Osteocyte (in vitro differentiated cells): ENCODE measurements at regions not wholly inside any gene's neighbourhood (a gene's known extent, or its start where the extent isn't known, plus 50 kb on each side); places are given as distances from the start of the nearest gene placed in this dataset.

Experiments
- DNase-seq: peaks from one replicate; pipeline ENCODE4 v3.0.0; 2021; ENCODE audit warnings: mixed read lengths; ENCODE audit not compliant: unreplicated experiment; ENCODE audit errors: extremely low spot score
- H3K27ac Mint-ChIP-seq: one replicate; pipeline ENCODE4 v1.8.0; 2021; ENCODE audit warnings: mild to moderate bottlenecking, mixed read lengths; ENCODE audit not compliant: unreplicated experiment
- H3K27me3 Mint-ChIP-seq: one replicate; pipeline ENCODE4 v1.8.0; 2021; ENCODE audit warnings: mixed read lengths; ENCODE audit not compliant: unreplicated experiment
- H3K36me3 Mint-ChIP-seq: one replicate; pipeline ENCODE4 v1.8.0; 2021; ENCODE audit warnings: mixed read lengths; ENCODE audit not compliant: unreplicated experiment
- H3K4me1 Mint-ChIP-seq: one replicate; pipeline ENCODE4 v1.8.0; 2021; ENCODE audit warnings: mixed read lengths; ENCODE audit not compliant: unreplicated experiment
- H3K4me3 Mint-ChIP-seq: one replicate; pipeline ENCODE4 v1.8.0; 2021; ENCODE audit warnings: mild to moderate bottlenecking, moderate library complexity, mixed read lengths; ENCODE audit not compliant: unreplicated experiment
- H3K9me3 Mint-ChIP-seq: one replicate; pipeline ENCODE4 v1.8.0; 2021; ENCODE audit warnings: mixed read lengths; ENCODE audit not compliant: unreplicated experiment
- TF ChIP-seq, protein P1 (sequence below): fragments of 200-600 bp; sonication (generic); IDR thresholded peaks from 2 replicates; pipeline ENCODE4 v1.5.0; 2021; ENCODE audit warnings: antibody characterized with exemption, mild to moderate bottlenecking, moderate library complexity

DNA sequence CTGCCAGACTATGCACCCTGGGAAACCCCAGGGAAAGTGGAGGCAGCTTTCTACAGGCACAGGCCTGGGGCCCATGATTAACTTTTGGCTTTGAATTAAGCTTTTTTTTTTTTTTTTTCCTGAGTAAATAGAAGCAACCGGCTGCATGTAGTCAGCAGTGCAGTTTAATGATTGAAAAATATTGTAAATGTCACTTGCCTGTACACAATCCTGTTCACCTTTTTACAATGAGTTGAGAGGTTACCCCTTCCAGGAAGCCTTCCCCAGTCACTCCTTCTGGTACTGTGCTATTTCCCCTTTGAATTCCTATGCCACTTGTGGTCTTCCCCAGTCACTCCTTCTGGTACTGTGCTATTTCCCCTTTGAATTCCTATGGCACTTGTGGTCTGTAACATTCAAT lies 475.6 kb downstream of the TDRD15 start:
- Mint-ChIP-seq H3K36me3 (no peaks in the 10 kb centered on the region), H3K9me3 (no peaks in the 10 kb centered on the region), H3K4me1 (no peaks in the 10 kb centered on the region), H3K4me3 (no peak overlapping the region), H3K27me3 (no peaks in the 10 kb centered on the region), H3K27ac (no peak overlapping the region)
- no peak for DNase-seq
- TF ChIP-seq, protein P1, sequence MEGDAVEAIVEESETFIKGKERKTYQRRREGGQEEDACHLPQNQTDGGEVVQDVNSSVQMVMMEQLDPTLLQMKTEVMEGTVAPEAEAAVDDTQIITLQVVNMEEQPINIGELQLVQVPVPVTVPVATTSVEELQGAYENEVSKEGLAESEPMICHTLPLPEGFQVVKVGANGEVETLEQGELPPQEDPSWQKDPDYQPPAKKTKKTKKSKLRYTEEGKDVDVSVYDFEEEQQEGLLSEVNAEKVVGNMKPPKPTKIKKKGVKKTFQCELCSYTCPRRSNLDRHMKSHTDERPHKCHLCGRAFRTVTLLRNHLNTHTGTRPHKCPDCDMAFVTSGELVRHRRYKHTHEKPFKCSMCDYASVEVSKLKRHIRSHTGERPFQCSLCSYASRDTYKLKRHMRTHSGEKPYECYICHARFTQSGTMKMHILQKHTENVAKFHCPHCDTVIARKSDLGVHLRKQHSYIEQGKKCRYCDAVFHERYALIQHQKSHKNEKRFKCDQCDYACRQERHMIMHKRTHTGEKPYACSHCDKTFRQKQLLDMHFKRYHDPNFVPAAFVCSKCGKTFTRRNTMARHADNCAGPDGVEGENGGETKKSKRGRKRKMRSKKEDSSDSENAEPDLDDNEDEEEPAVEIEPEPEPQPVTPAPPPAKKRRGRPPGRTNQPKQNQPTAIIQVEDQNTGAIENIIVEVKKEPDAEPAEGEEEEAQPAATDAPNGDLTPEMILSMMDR = no peak

DNA sequence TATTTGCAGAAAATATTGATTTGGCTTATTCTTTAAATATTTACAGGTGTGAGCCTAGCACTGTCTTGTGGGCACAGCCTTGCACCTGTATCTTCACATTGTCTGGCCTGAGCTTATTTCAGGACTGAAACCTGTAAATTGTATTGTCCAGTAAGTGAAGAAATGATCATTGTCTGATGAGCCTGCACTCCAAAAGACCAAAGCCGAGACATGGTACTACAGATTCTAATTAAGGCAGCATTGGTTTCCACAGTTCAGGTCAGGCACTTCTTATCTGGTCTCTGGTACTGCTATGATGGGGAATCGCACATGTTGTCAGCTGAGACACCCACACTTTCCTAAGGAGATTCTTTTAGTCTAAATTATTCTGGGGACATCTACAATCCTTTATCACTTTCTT lies 479.0 kb downstream of the TDRD15 start:
- TF ChIP-seq, protein P1 = no peak
- no peak for DNase-seq
- no peak overlapping the region for H3K4me3 Mint-ChIP-seq
- no peaks in the 10 kb centered on the region for H3K9me3 Mint-ChIP-seq
- H3K36me3 Mint-ChIP-seq = no peaks in the 10 kb centered on the region
- no peak overlapping the region for H3K27ac Mint-ChIP-seq
- H3K4me1 Mint-ChIP-seq = no peaks in the 10 kb centered on the region
- no peaks in the 10 kb centered on the region for H3K27me3 Mint-ChIP-seq

DNA sequence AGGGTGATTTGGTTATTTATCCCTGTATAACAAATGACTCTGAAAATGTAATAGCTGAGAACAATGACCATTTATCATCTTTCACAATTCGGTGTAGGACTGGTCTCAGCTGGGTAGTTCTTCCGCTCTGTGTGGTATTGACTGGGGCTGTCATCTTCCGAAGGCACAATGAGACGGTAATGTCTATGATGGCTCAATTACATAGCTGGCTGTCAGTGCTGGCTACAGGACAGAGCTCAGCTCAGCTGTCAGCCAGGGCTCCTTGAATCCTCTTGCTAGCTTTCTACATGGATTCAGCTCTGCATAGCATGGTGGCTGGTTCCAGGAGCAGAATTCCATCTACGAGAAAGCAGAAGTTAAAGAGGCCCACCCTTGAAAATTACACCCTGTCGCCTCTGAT lies 483.8 kb downstream of the TDRD15 start:
- DNase-seq = no peak
- no peak overlapping the region for H3K27ac Mint-ChIP-seq
- H3K9me3 Mint-ChIP-seq = peaks cover 10% of the 10 kb centered on the region
- H3K36me3 Mint-ChIP-seq = no peaks in the 10 kb centered on the region
- H3K27me3 Mint-ChIP-seq = no peaks in the 10 kb centered on the region
- no peak overlapping the region for H3K4me3 Mint-ChIP-seq
- TF ChIP-seq, protein P1 = no peak
- no peaks in the 10 kb centered on the region for H3K4me1 Mint-ChIP-seq

DNA sequence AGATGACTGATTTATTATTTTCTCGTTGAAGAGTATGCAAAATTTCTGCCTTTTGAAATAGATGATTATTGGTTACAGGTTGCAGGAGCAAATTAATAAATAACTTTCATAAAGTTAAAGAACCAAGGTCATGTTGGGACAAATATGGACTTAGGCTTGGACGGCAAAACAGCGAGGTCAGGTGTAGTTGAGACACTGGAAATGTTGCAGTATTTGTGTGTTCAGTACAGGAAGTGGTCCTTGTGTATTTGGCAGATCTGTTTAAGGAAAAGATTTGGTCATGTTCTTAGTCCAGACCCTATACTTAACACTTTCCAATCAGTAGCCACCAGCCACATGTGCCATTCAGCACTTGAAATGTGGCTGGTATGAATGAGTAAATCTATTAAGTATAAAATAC lies 486.5 kb downstream of the TDRD15 start:
- peaks cover 19% of the 10 kb centered on the region for H3K9me3 Mint-ChIP-seq
- TF ChIP-seq, protein P1 = no peak
- no peak overlapping the region for H3K4me3 Mint-ChIP-seq
- H3K36me3 Mint-ChIP-seq = no peaks in the 10 kb centered on the region
- no peaks in the 10 kb centered on the region for H3K4me1 Mint-ChIP-seq
- no peak overlapping the region for H3K27ac Mint-ChIP-seq
- H3K27me3 Mint-ChIP-seq = no peaks in the 10 kb centered on the region
- no peak for DNase-seq

DNA sequence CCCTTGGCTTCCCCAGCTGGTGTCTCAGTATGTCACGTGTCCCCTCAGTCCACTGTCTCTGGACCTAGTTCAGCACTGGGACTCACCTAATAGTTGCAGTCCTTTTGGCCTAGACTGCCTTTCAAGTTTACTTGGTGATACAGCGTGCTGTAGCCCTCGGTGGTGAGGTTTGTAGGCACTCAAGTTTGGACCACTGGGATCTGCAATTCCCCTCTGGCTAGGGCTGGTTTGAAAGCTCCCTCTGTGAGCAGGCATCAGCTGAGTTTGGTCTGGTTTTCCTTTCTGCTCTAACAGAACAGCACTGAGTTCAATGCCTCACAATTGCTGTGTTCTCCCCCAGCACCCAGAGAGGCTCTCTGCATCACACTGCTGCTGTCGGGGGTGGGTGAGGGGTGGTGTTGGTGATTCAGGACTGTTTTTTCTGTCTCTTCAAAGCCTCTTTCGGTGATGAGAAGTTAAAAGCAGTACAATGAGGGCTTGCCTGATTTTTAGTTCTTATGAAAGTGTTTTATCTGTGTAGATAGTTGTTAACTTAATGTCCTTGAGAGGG lies 494.2 kb downstream of the TDRD15 start:
- Mint-ChIP-seq H3K36me3 (no peaks in the 10 kb centered on the region), H3K27ac (no peak overlapping the region), H3K4me1 (no peaks in the 10 kb centered on the region), H3K4me3 (no peak overlapping the region), H3K9me3 (peaks cover 19% of the 10 kb centered on the region), H3K27me3 (no peaks in the 10 kb centered on the region)
- TF ChIP-seq, protein P1 = no peak
- no peak for DNase-seq
